ENCODE measurements at regions not wholly inside any gene's neighbourhood (a gene's known extent, or its start where the extent isn't known, plus 50 kb on each side); places are given as distances from the start of the nearest gene placed in this dataset.
A peak's percentile ranks its signal among the peaks of the same experiment; 100 is the strongest.
"Not testable (repeated sequence)": the region's sequence is repeated elsewhere in the genome, so short reads cannot be mapped to it uniquely, and the experiment has no call there.

DNA sequence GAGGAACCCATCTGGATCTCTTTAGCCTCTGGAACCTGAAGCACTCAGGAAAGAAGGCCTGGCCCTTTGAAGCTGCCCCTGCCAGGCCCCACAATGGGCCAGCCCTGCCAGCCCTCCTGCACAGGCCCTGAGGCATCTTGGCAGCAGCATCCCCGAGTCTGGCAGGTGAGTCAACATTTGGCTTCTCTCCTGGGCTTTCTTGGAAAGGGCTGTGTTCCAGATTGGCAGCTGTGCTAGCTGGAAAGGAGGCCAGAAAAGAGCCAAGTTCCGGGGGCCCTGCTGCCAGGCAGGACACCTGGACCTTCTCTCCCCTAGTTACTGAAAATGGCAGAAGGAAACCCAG is 187.2 kb downstream of the SHQ1 start:
- no peak overlapping the region for H3K27ac ChIP-seq
- peak; percentile 61 for DNase-seq (ENCODE audit: low read depth, low spot score)

DNA sequence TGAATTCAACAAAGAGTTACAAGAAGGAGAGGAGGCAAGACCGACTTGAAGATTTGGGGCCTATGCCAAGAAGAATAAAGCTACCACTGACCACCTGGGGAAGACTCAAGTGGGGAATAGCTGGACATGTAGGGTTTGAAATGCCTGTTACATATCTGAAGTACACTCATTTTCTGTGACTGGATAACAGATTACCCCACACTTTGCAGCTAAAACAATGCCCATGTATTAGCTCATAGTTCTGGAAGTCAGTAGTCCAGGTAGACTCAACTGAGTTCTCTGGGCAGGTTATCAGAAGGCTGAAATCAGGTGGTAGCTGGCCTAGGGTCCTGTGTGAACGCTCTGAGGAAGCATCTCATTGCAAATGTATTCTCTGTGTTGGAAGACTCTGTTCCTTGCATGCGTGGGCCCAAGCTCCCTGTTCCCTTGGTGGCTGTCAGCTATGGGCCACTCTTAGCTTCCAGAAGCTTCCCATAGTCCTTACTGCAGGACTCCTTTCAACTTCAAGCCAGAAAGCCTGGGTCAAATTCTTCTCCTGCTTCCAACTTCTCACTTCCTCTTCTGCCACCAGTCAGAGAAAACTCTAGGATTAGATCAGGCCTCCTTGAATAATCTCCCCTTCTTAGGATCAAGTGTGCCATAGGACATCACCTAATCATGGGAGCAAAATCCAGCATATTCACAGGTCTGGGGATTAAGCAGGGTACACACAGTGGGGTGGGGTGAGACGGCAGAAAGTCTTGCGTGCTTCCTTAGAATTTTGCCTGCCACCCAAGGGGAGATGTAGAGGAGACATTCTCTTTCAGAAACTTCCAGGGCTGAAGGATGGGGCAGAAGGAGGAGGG is 187.8 kb downstream of the SHQ1 start:
- no peak for DNase-seq (ENCODE audit: low read depth, low spot score)
- no peak overlapping the region for H3K27ac ChIP-seq

DNA sequence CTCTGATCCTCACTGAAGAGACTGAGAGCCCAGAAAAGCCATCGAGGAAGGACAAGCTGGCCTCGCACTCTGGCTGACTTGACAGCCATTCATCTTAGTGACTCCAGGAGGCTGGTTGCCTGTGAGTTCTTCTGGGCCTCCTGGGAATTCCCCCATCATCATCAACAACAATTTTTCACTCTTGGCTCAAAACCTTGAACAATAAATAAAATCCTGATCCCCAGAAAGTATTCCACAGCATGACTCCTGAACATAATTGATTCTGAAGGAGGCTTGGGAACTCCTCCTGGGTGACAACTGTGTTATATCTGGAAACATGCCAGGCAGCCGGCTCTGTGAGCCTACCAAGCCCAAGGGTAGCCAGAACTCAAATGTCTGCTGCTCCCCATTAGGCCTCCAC is 188.6 kb downstream of the SHQ1 start:
- DNase-seq (ENCODE audit: low read depth, low spot score) = no peak
- no peak overlapping the region for H3K27ac ChIP-seq

DNA sequence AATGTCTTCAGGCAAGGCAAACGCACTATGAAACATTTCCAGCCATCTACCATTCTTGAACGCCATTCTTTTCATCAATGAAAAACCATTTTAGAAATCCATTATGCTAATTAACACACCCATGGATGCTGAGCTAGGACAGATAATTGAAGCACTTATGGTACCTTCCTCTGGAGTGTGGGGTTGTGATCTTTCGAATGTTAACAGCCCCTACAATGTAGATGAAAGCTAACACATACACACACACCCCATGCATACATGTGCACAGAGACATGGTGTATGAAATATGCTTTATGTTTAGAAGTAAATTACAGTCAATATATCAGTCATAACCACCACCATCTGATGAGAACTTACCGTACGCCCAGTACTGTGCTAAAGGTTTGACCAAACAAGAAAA is 189.1 kb downstream of the SHQ1 start:
- DNase-seq (ENCODE audit: low read depth, low spot score) = no peak
- H3K27ac ChIP-seq = no peak overlapping the region

GRCh38 chr3:72658466-72659100 is 189.7 kb downstream of the SHQ1 start:
- no peak for DNase-seq (ENCODE audit: low read depth, low spot score)
- no peak overlapping the region for H3K27ac ChIP-seq

DNA sequence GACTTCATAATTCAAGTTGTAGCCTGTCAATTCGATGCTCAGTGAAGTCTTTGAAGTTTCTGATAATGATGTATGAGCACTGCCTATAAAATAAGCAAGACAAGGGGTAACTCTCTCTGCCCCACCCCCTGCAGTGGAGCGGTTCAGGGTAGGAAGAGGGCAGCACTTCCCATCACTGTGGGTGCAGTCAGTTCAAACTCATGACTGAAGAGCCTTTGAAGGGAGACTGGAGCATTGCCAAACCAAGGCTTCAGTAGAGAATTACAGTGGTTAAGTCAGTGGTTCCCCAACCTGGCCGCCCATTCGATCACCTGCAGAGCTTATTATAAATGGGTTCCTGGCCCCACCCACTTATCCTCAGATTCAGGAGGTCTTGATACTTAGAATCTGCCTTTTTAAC is 190.6 kb downstream of the SHQ1 start:
- DNase-seq (ENCODE audit: low read depth, low spot score) = peak; percentile 26
- no peak overlapping the region for H3K27ac ChIP-seq

- no peak overlapping the region for H3K27ac ChIP-seq
- no peak for DNase-seq (ENCODE audit: low read depth, low spot score)
Observed at GRCh38 chr3:72655723-72656122, 192.5 kb downstream of the SHQ1 start.

DNA sequence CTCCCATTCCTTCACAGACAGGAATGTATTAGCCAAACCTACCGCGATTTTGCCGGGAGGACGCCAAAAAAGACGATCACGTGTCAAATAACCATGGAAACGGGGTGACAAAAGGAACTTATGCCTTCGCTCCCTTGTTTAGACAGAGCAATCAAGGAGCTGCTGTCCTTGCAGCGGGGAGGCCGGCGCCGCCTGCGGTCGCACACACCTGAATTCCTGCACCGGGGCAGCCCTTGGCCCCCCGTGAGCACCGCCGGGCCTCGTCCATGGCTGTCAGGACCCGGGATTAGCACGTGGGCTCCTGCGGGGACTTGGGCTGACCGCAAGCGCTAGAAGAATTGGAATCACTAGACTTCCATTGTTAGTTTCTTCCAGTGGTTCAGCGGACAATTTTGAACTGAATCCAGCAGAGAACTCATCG is 193.1 kb downstream of the SHQ1 start:
- DNase-seq (ENCODE audit: low read depth, low spot score) = no peak
- H3K27ac ChIP-seq = no peak overlapping the region

- H3K27ac ChIP-seq = no peak overlapping the region
- no peak for DNase-seq (ENCODE audit: low read depth, low spot score)
Observed at GRCh38 chr3:72652395-72652794, 195.8 kb downstream of the SHQ1 start.

DNA sequence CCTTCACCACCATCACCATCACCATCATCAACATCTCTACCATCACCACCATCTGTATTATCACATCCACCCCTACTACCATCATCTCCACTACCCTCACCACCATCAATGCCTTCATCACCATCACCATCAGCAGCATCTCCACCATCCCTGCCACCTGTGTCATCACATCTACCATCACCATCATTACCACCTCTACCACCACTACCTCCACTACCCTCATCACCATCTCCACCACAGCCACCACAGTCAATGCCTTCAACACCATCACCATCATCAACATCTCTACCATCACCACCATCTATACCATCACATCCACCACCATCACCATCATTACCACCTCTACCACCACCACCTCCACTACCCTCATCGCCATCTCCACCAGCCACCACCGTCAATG is 196.7 kb downstream of the SHQ1 start:
- no peak for DNase-seq (ENCODE audit: low read depth, low spot score)
- H3K27ac ChIP-seq = no peak overlapping the region

DNA sequence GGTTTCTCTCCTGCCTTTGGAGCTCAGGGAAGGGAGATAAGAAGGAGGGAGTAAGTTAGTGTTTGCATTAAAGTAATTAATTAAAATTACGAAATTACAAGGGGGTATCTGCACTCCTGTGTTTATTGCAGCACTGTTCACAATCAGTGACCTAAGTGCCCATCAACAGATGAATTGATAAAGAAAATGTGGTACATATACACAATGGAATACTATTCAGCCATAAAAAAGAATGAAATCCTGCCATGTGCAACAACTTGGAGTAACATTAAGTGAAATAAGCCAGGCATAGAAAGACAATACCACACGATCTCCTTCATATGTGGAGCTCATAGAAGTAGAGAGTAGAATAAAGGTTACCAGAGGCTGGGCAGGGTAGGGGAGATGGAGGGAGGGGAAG is 202.0 kb downstream of the SHQ1 start:
- no peak for DNase-seq (ENCODE audit: low read depth, low spot score)
- no peak overlapping the region for H3K27ac ChIP-seq

DNA sequence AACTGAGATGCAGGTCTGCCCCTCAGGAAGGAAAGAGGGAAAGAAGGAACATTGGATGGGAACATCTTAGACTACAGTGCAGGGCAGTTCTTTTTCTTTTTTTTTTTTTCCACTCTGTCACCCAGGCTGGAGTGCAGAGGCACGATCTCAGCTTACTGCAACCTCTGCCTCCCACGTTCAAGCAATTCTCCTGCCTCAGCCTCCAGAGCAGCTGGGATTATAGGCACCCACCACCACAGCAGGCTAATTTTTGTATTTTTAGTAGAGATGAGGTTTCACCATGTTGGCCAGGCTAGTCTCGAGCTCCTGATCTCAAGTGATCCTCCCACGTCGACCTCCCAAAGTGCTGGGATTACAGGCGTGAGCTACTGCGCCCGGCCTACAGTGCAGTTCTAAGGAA is 204.6 kb downstream of the SHQ1 start:
- H3K27ac ChIP-seq = not testable (repeated sequence)

GRCh38 chr3:72641684-72642083 is 206.6 kb downstream of the SHQ1 start:
- H3K27ac ChIP-seq = no peak overlapping the region
- DNase-seq (ENCODE audit: low read depth, low spot score) = no peak

More for the DNA sequence above, 204.6 kb downstream of the SHQ1 start:
- DNase-seq (ENCODE audit: low read depth, low spot score) = not testable (repeated sequence)

GRCh38 chr3:72641072-72641471 is 207.2 kb downstream of the SHQ1 start:
- no peak overlapping the region for H3K27ac ChIP-seq
- no peak for DNase-seq (ENCODE audit: low read depth, low spot score)

GRCh38 chr3:72636969-72637597 is 211.2 kb downstream of the SHQ1 start:
- no peak for DNase-seq (ENCODE audit: low read depth, low spot score)
- no peak overlapping the region for H3K27ac ChIP-seq

- no peak overlapping the region for H3K27ac ChIP-seq
- no peak for DNase-seq (ENCODE audit: low read depth, low spot score)
Observed at GRCh38 chr3:72635551-72635950, 212.7 kb downstream of the SHQ1 start.

DNA sequence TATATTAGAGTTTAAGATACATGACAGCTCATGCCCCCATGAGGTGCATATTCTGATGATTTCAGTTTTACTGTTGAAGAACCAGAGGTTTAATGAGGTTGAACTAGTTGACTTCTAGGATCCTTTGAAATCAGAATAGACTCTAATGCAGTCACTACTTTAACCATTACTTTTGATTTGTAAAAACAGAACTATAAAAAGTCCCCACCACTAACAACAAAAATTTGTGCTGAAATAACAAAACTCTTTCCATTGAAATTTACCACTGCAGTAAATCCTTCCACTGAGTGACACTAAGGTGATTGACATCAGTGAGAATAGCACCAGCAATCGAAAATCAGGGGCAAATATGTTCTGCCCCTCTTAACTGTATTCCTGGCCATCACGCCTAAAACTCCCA is 214.1 kb downstream of the SHQ1 start:
- no peak for DNase-seq (ENCODE audit: low read depth, low spot score)

DNA sequence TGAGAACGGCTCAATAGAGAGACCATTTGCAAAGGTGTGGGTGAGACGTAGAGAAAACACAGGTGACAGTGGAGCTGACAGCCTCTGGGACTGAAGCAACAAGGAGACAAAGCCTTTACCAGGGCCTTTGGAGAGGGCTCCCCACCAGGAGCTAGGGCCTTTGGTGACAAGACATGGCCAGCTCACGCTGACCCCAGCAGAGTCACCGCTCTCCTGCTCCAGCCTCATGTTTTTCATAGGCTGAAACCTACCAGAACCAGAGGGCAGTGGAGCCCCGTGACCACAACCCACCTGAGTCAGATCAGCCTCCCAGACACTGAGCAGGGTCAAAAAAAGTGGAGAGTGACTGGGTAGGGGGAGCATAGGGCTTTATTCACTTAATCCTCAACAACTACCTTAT is 214.7 kb downstream of the SHQ1 start:
- no peak for DNase-seq (ENCODE audit: low read depth, low spot score)
- no peak overlapping the region for H3K27ac ChIP-seq

More for the DNA sequence above, 214.1 kb downstream of the SHQ1 start:
- no peak overlapping the region for H3K27ac ChIP-seq

DNA sequence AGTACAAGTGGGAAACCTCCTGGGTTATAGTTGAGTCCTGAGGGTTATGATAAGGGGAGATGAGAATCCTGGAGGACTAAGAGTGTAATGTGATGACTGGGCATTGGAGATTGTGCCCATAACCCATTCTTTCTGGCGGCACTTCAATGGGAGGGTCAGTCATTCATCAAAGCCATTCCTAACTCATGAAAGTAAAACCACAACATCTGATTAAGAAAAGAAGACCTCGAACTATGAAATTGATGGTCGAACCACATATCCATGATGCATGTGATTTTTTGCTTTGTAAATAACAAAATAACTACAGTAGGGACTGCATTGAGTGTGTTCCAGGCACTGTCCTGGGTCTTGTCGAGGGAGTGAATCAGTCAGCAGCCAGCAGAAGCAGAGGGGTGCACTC is 215.1 kb downstream of the SHQ1 start:
- no peak for DNase-seq (ENCODE audit: low read depth, low spot score)
- H3K27ac ChIP-seq = no peak overlapping the region

- H3K27ac ChIP-seq = no peak overlapping the region
- no peak for DNase-seq (ENCODE audit: low read depth, low spot score)
Observed at GRCh38 chr3:72632129-72632528, 216.1 kb downstream of the SHQ1 start.

DNA sequence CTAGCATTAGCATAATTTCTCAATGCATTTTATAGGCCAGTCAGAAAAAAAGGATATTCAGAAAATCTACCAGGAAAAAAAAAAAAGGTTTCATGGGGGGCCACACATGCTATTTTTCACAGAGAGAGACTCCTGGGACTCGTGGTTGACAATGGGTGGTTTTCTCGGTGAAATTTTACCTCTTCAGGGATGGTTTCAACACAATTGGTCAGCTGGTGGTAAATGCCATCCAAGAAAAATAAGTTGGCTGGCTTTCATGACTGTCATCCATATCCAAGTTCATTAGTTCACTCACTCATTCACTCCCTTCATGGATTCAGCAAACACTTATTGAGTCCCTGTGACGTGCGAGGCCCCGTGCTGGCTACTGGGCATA is 217.3 kb downstream of the SHQ1 start:
- DNase-seq (ENCODE audit: low read depth, low spot score) = no peak

More for the DNA sequence above, 217.3 kb downstream of the SHQ1 start:
- H3K27ac ChIP-seq = no peak overlapping the region
